WTC11 (cell line): ENCODE measurements at regions not wholly inside any gene's neighbourhood (a gene's known extent, or its start where the extent isn't known, plus 50 kb on each side); places are given as distances from the start of the nearest gene placed in this dataset.

ENCODE experiments used
- ATAC-seq: fragments of 200-7000 bp; cut with Tn5 transposase; 2 replicates; pipeline ENCODE4 v1.10.0; 2021; ENCODE audit warnings: mild to moderate bottlenecking, moderate library complexity
- CTCF ChIA-PET: fragments of 300-600 bp; sonication (Branson Sonifier 250); formaldehyde crosslinking; loops from one replicate; lab custom pipeline; 2021; ENCODE audit warnings: antibody characterized with exemption; lab: Charles Lee
- POLR2A ChIA-PET: fragments of 350-600 bp; sonication (Branson Sonifier 250); formaldehyde crosslinking; loops from one replicate; lab custom pipeline; 2021; ENCODE audit warnings: antibody characterized with exemption; lab: Charles Lee
- DNase-seq: peaks from one replicate; pipeline ENCODE4 v3.0.0; 2021; ENCODE audit warnings: low spot score
- H3K27ac Mint-ChIP-seq: 2 replicates; pipeline ENCODE4 v1.8.0; 2021; ENCODE audit warnings: mixed read lengths
- H3K27me3 Mint-ChIP-seq: 2 replicates; pipeline ENCODE4 v1.8.0; 2021; ENCODE audit warnings: low read depth, mild to moderate bottlenecking, moderate library complexity, mixed read lengths
- H3K36me3 Mint-ChIP-seq: 2 replicates; pipeline ENCODE4 v1.8.0; 2021; ENCODE audit warnings: mixed read lengths
- H3K4me1 Mint-ChIP-seq: 2 replicates; pipeline ENCODE4 v1.8.0; 2022; ENCODE audit warnings: mixed read lengths
- H3K4me3 Mint-ChIP-seq: 2 replicates; pipeline ENCODE4 v1.8.0; 2021; ENCODE audit warnings: mild to moderate bottlenecking, moderate library complexity, mixed read lengths
- H3K9me3 Mint-ChIP-seq: 2 replicates; pipeline ENCODE4 v1.8.0; 2021; ENCODE audit warnings: mixed read lengths
- ATF1 ChIP-seq: sonication (generic); formaldehyde crosslinking; IDR thresholded peaks from 2 replicates; pipeline ENCODE4 v1.8.1; 2023; ENCODE audit warnings: mild to moderate bottlenecking, moderate library complexity, missing genetic modification reagents
- CREM ChIP-seq: sonication (generic); formaldehyde crosslinking; IDR thresholded peaks from 2 replicates; pipeline ENCODE4 v1.8.1; 2022; ENCODE audit warnings: mild to moderate bottlenecking, missing genetic modification reagents, moderate library complexity
- GRHL2 ChIP-seq: fragments of 250-450 bp; sonication (Bioruptor Pico); IDR thresholded peaks from 2 replicates; pipeline ENCODE4 v1.8.0; 2022; ENCODE audit warnings: mild to moderate bottlenecking, moderate library complexity; ENCODE audit not compliant: insufficient replicate concordance, severe bottlenecking
- GTF2I ChIP-seq: fragments of 250-450 bp; sonication (Bioruptor Pico); conservative IDR thresholded peaks from 2 replicates; pipeline ENCODE4 v1.4.0; 2021; ENCODE audit warnings: mild to moderate bottlenecking
- JUN ChIP-seq: sonication (generic); formaldehyde crosslinking; IDR thresholded peaks from 2 replicates; pipeline ENCODE4 v1.8.0; 2023; ENCODE audit warnings: mild to moderate bottlenecking, missing genetic modification reagents
- MYBL2 ChIP-seq: sonication (generic); formaldehyde crosslinking; IDR thresholded peaks from 2 replicates; pipeline ENCODE4 v1.8.1; 2023; ENCODE audit warnings: mild to moderate bottlenecking, moderate library complexity, missing genetic modification reagents
- NFATC4 ChIP-seq: fragments of 250-450 bp; sonication (Bioruptor Pico); IDR thresholded peaks from 2 replicates; pipeline ENCODE4 v1.9.0; 2021; ENCODE audit warnings: mild to moderate bottlenecking
- NFE2L1 ChIP-seq: sonication (generic); formaldehyde crosslinking; IDR thresholded peaks from 2 replicates; pipeline ENCODE4 v1.8.1; 2023; ENCODE audit warnings: missing genetic modification reagents
- NR1H2 ChIP-seq: sonication (generic); formaldehyde crosslinking; IDR thresholded peaks from 2 replicates; pipeline ENCODE4 v1.9.0; 2021; ENCODE audit warnings: mild to moderate bottlenecking, moderate library complexity, missing genetic modification reagents
- PRRX2 ChIP-seq: fragments of 250-450 bp; sonication (Bioruptor Pico); IDR thresholded peaks from 2 replicates; pipeline ENCODE4 v1.8.0; 2021; ENCODE audit warnings: mild to moderate bottlenecking
- SP1 ChIP-seq: sonication (generic); formaldehyde crosslinking; conservative IDR thresholded peaks from 2 replicates; pipeline ENCODE4 v1.8.1; 2022; ENCODE audit warnings: missing genetic modification reagents
- ZNF317 ChIP-seq: sonication (generic); formaldehyde crosslinking; IDR thresholded peaks from 2 replicates; pipeline ENCODE4 v1.8.1; 2023; ENCODE audit warnings: low read depth, mild to moderate bottlenecking, moderate library complexity, missing genetic modification reagents, borderline replicate concordance
- TF ChIP-seq, protein P1 (sequence below): sonication (generic); formaldehyde crosslinking; IDR thresholded peaks from 2 replicates; pipeline ENCODE4 v1.8.0; 2022; ENCODE audit warnings: mild to moderate bottlenecking, missing genetic modification reagents
- TF ChIP-seq, protein P2 (sequence below): sonication (generic); formaldehyde crosslinking; IDR thresholded peaks from 2 replicates; pipeline ENCODE4 v1.8.1; 2022; ENCODE audit warnings: mild to moderate bottlenecking, missing genetic modification reagents, moderate library complexity, borderline replicate concordance
- TF ChIP-seq, protein P3 (sequence below): fragments of 250-450 bp; sonication (Bioruptor Pico); IDR thresholded peaks from 2 replicates; pipeline ENCODE4 v1.9.0; 2021; ENCODE audit warnings: mild to moderate bottlenecking
- TF ChIP-seq, protein P4 (sequence below): sonication (generic); formaldehyde crosslinking; IDR thresholded peaks from 2 replicates; pipeline ENCODE4 v1.8.0; 2023; ENCODE audit warnings: mild to moderate bottlenecking, missing genetic modification reagents
- TF ChIP-seq, protein P5 (sequence below): sonication (generic); formaldehyde crosslinking; IDR thresholded peaks from 2 replicates; pipeline ENCODE4 v1.8.0; 2022; ENCODE audit warnings: mild to moderate bottlenecking, missing genetic modification reagents
- TF ChIP-seq, protein P6 (sequence below): sonication (generic); formaldehyde crosslinking; IDR thresholded peaks from 2 replicates; pipeline ENCODE4 v1.8.1; 2022; ENCODE audit warnings: mild to moderate bottlenecking, moderate library complexity, missing genetic modification reagents
- TF ChIP-seq, protein P7 (sequence below): sonication (generic); formaldehyde crosslinking; IDR thresholded peaks from 2 replicates; pipeline ENCODE4 v1.8.1; 2023; ENCODE audit warnings: mild to moderate bottlenecking, missing genetic modification reagents, moderate library complexity

DNA sequence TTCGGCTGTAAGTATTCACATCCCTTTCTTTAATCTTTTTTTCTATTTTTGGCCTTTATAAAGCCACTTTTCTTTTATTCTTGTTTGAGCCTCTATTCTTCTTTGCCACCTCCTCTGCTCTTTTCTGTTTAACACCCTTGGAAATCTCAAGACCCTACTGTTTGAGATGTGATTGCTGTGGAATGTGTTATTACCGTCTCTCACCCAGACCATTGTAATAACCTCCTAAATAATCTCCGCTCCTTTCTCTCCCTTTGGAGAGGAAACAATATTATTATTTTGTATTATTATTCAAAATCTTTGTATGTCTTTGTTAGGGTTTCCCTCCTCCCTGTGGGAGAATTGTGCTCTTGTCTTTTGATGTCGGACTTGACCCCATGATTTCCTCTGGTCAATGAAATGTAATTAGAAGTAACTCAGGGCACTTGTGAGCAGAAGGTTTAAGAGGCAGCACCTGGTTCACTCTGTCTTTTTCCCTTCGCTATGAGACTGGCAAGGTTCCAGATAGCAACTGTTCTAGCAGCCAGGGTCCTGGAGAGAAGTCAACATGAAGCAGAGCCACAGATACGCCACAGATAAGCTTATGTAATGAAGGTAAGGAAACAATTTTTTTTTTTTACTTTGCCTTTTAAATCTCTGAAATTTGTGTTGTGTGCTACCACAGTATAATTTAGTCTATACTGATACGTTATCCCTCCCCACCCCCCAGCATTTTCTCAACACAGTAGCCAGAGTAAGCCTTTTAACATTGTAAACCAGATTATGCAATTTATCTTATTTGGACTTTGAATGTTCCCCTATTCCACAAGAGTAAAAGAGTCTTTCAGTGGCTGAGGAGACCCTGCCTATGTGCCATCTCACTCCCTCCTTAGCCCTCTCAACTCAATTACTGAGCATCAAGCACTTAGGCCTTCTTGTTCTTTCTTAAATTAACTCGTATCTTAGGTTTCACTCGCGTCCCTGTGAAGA, 601.2 kb upstream of the ZNF804A start:
- ChIA-PET POLR2A (no interaction called here), CTCF (no interaction called here)
- H3K27me3 Mint-ChIP-seq, result no peaks in the 10 kb centered on the region
- no peak for TF ChIP-seq JUN (CRISPR knock-in tag)
- TF ChIP-seq, protein P1, sequence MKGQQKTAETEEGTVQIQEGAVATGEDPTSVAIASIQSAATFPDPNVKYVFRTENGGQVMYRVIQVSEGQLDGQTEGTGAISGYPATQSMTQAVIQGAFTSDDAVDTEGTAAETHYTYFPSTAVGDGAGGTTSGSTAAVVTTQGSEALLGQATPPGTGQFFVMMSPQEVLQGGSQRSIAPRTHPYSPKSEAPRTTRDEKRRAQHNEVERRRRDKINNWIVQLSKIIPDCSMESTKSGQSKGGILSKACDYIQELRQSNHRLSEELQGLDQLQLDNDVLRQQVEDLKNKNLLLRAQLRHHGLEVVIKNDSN (CRISPR knock-in tag), result no peak
- no peak overlapping the region for H3K4me3 Mint-ChIP-seq
- H3K36me3 Mint-ChIP-seq, result no peaks in the 10 kb centered on the region
- H3K4me1 Mint-ChIP-seq, result peaks cover 29% of the 10 kb centered on the region
- DNase-seq (no peak), ATAC-seq (peak; percentile 80)
- peak overlapping the region; percentile 48; the same call in 1 of the 2 replicates for H3K27ac Mint-ChIP-seq
- no peaks in the 10 kb centered on the region for H3K9me3 Mint-ChIP-seq

DNA sequence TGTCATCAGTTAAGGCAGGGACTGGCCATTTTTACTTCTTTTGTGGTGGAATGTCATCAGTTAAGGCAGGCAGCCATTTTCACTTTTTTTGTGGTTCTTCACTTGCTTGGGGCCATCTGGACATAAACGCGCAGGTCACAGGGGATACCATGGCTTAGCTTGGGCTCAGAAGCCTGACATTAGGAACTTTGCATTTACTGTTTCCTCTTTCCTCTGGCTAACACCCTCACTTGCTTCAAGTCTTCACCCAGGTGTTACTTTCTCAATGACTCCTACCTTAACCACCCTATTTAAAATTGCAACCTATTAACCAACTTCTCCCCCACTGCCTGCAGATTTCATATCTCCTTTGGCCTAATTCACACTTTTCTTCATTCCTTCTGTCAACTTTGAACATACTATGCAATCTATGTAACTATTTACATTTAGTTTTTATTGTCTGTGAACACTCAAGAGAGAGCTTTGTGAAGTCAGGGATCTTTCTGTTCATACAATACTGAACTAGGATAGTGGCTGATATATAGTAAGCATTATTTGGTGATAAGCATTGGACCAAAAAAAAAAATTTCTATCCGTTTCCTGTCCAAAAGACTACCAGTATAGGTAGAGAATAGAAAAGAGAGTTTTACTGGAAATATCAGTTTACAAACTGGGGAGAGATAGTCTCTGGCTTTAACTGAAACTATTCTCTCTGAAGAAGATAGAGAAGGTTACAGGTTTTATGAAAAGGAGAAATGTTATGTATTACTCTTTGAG, 600.1 kb upstream of the ZNF804A start:
- DNase-seq, result no peak
- Mint-ChIP-seq H3K4me3 (no peak overlapping the region), H3K4me1 (peaks cover 29% of the 10 kb centered on the region), H3K27ac (no peak overlapping the region), H3K27me3 (no peaks in the 10 kb centered on the region), H3K36me3 (no peaks in the 10 kb centered on the region), H3K9me3 (no peaks in the 10 kb centered on the region)
- TF ChIP-seq, protein P2, sequence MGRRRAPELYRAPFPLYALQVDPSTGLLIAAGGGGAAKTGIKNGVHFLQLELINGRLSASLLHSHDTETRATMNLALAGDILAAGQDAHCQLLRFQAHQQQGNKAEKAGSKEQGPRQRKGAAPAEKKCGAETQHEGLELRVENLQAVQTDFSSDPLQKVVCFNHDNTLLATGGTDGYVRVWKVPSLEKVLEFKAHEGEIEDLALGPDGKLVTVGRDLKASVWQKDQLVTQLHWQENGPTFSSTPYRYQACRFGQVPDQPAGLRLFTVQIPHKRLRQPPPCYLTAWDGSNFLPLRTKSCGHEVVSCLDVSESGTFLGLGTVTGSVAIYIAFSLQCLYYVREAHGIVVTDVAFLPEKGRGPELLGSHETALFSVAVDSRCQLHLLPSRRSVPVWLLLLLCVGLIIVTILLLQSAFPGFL (CRISPR knock-in tag), result no peak
- no peak for TF ChIP-seq ZNF317
- POLR2A ChIA-PET, result no interaction called here
- no peak for ATAC-seq
- CTCF ChIA-PET, result no interaction called here

DNA sequence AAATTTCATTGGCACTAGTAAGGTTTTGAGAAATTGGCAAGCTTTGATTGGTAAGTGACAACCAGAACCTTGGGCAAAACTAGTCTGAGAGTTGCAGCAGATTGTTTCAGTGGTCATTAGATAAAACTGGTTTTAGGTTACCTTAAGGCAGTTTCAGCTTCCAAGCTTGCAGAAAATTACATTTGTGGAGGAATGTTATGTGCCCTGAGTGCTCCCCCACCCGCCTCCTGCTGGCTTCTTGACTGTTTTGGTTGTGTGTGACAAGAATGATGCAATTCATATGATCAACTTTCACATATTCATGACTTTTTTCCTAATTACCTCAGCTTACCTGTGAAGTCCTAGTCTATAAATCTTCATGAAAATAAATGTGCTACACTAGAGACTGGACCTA, 599.5 kb upstream of the ZNF804A start:
- DNase-seq (no peak), ATAC-seq (no peak)
- H3K4me1 Mint-ChIP-seq, result peaks cover 29% of the 10 kb centered on the region
- CTCF ChIA-PET, result interaction anchor here (1.6 kb wide), 1 partner anchor 750 kb away, joined by 4 read pairs; no protein-coding TSS in a partner anchor
- no peaks in the 10 kb centered on the region for H3K27me3 Mint-ChIP-seq
- POLR2A ChIA-PET, result no interaction called here
- no peaks in the 10 kb centered on the region for H3K9me3 Mint-ChIP-seq
- H3K27ac Mint-ChIP-seq, result peak overlapping the region; percentile 26; the same call in 1 of the 2 replicates
- H3K4me3 Mint-ChIP-seq, result no peak overlapping the region
- no peaks in the 10 kb centered on the region for H3K36me3 Mint-ChIP-seq
- no peak for TF ChIP-seq SP1 (CRISPR knock-in tag)
- TF ChIP-seq, protein P3, sequence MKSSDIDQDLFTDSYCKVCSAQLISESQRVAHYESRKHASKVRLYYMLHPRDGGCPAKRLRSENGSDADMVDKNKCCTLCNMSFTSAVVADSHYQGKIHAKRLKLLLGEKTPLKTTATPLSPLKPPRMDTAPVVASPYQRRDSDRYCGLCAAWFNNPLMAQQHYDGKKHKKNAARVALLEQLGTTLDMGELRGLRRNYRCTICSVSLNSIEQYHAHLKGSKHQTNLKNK, result no peak
- TF ChIP-seq, protein P4, sequence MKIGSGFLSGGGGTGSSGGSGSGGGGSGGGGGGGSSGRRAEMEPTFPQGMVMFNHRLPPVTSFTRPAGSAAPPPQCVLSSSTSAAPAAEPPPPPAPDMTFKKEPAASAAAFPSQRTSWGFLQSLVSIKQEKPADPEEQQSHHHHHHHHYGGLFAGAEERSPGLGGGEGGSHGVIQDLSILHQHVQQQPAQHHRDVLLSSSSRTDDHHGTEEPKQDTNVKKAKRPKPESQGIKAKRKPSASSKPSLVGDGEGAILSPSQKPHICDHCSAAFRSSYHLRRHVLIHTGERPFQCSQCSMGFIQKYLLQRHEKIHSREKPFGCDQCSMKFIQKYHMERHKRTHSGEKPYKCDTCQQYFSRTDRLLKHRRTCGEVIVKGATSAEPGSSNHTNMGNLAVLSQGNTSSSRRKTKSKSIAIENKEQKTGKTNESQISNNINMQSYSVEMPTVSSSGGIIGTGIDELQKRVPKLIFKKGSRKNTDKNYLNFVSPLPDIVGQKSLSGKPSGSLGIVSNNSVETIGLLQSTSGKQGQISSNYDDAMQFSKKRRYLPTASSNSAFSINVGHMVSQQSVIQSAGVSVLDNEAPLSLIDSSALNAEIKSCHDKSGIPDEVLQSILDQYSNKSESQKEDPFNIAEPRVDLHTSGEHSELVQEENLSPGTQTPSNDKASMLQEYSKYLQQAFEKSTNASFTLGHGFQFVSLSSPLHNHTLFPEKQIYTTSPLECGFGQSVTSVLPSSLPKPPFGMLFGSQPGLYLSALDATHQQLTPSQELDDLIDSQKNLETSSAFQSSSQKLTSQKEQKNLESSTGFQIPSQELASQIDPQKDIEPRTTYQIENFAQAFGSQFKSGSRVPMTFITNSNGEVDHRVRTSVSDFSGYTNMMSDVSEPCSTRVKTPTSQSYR, result no peak
- TF ChIP-seq GTF2I (CRISPR knock-in tag), result no peak
- TF ChIP-seq CREM (CRISPR knock-in tag), result no peak
- TF ChIP-seq MYBL2 (CRISPR knock-in tag), result no peak
- no peak for TF ChIP-seq PRRX2 (CRISPR knock-in tag)
- TF ChIP-seq GRHL2 (CRISPR knock-in tag), result no peak
- TF ChIP-seq, protein P5, sequence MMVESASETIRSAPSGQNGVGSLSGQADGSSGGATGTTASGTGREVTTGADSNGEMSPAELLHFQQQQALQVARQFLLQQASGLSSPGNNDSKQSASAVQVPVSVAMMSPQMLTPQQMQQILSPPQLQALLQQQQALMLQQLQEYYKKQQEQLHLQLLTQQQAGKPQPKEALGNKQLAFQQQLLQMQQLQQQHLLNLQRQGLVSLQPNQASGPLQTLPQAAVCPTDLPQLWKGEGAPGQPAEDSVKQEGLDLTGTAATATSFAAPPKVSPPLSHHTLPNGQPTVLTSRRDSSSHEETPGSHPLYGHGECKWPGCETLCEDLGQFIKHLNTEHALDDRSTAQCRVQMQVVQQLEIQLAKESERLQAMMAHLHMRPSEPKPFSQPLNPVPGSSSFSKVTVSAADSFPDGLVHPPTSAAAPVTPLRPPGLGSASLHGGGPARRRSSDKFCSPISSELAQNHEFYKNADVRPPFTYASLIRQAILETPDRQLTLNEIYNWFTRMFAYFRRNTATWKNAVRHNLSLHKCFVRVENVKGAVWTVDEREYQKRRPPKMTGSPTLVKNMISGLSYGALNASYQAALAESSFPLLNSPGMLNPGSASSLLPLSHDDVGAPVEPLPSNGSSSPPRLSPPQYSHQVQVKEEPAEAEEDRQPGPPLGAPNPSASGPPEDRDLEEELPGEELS (CRISPR knock-in tag), result no peak
- TF ChIP-seq NFE2L1 (CRISPR knock-in tag), result no peak
- no peak for TF ChIP-seq ATF1 (CRISPR knock-in tag)
- TF ChIP-seq NFATC4, result no peak
- TF ChIP-seq, protein P6, sequence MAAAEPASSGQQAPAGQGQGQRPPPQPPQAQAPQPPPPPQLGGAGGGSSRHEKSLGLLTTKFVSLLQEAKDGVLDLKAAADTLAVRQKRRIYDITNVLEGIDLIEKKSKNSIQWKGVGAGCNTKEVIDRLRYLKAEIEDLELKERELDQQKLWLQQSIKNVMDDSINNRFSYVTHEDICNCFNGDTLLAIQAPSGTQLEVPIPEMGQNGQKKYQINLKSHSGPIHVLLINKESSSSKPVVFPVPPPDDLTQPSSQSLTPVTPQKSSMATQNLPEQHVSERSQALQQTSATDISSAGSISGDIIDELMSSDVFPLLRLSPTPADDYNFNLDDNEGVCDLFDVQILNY (CRISPR knock-in tag), result no peak
- TF ChIP-seq, protein P7, sequence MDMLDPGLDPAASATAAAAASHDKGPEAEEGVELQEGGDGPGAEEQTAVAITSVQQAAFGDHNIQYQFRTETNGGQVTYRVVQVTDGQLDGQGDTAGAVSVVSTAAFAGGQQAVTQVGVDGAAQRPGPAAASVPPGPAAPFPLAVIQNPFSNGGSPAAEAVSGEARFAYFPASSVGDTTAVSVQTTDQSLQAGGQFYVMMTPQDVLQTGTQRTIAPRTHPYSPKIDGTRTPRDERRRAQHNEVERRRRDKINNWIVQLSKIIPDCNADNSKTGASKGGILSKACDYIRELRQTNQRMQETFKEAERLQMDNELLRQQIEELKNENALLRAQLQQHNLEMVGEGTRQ, result no peak
- TF ChIP-seq NR1H2 (CRISPR knock-in tag), result no peak
